Psoas muscle (tissue), 7 donors: ENCODE measurements at regions not wholly inside any gene's neighbourhood (a gene's known extent, or its start where the extent isn't known, plus 50 kb on each side); places are given as distances from the start of the nearest gene placed in this dataset.

Source experiments
- ATAC-seq, 4 donors: fragments of 200-7000 bp; cut with Tn5 transposase; one replicate each; pipeline ENCODE4 v1.9.1; 2020; ENCODE audit warnings: moderate library complexity in 3 of 4, mild to moderate bottlenecking in 2 of 4
- DNase-seq, 2 donors: peaks; one replicate each; pipeline ENCODE4 v3.0.0-alpha.2; 2020
- H3K27ac ChIP-seq: fragments of 200-600 bp; one replicate; pipeline ENCODE4 v1.8.0; 2022
- H3K27me3 ChIP-seq, 3 donors: fragments of 200-600 bp in 1 of 3; one replicate each; pipeline versions ENCODE4 v1.6.1 to v1.8.0; 2013 to 2022; ENCODE audit warnings: low read length in 2 of 3, mild to moderate bottlenecking in 2 of 3, moderate library complexity in 1 of 3; ENCODE audit not compliant: insufficient read depth in 3 of 3
- H3K36me3 ChIP-seq, 2 donors: fragments of 200-600 bp in 1 of 2; one replicate each; pipeline versions ENCODE4 v1.6.1 to v1.8.0; 2013 to 2022; ENCODE audit warnings: low read depth in 1 of 2, mild to moderate bottlenecking in 1 of 2, moderate library complexity in 1 of 2; ENCODE audit not compliant: insufficient read depth in 1 of 2
- H3K4me1 ChIP-seq: fragments of 200-600 bp; one replicate; pipeline ENCODE4 v1.8.0; 2022
- H3K4me3 ChIP-seq: fragments of 200-600 bp; one replicate; pipeline ENCODE4 v1.8.0; 2022; ENCODE audit warnings: mild to moderate bottlenecking
- H3K9me3 ChIP-seq: fragments of 200-600 bp; one replicate; pipeline ENCODE4 v1.8.0; 2022
- CTCF ChIP-seq: fragments of 200-600 bp; IDR thresholded peaks from one replicate; pipeline ENCODE4 v1.8.0; 2022; ENCODE audit warnings: antibody characterized with exemption
- WGBS, 3 donors: extraction: QIAGEN DNeasy Blood & Tissue Kit; methylation state at CpG; one replicate each; pipeline versions ENCODE4 v1.1.6 to v1.1.7; 2013; 5-methylcytosine and 5-hydroxymethylcytosine counted together
- intact Hi-C, 2 donors: fragments of 100-400 bp; cut with DNase I; formaldehyde crosslinking; loops; one replicate each; pipeline versions ENCODE4 v1.11.0 to v1.14.2; 2022
- donor health status: healthy with polysubstance abuse.
- donor health status: DM: no; HTN: no; CAD: no; lungs with moderate emphysema.
- donor health status: Bipolar disorder and iron deficiency.
- donor health status: healthy.
- donor health status: DM: yes; HTN: yes; CAD: no.
- donor health status: DM: no; HTN: no; CAD: no.
- donor health status: DM: yes; HTN: yes; CAD: no.

GRCh38 chr16:65218348-65218747 is 96.5 kb upstream of the CDH11 start:
- Histone ChIP-seq H3K36me3 (no peaks in the 10 kb centered on the region), H3K27me3 (no peaks in the 10 kb centered on the region), H3K9me3 (no peaks in the 10 kb centered on the region), H3K4me3 (no peak overlapping the region), H3K27ac (no peak overlapping the region), H3K4me1 (no peaks in the 10 kb centered on the region)
- TF ChIP-seq CTCF = no peak
- intact Hi-C loops = no loop called here
- DNase-seq = no peak
- WGBS, 3 donors = 68 to 81% (median 76%) methylated on average over 3 of the region's 3 CpGs
- no peak for ATAC-seq

DNA sequence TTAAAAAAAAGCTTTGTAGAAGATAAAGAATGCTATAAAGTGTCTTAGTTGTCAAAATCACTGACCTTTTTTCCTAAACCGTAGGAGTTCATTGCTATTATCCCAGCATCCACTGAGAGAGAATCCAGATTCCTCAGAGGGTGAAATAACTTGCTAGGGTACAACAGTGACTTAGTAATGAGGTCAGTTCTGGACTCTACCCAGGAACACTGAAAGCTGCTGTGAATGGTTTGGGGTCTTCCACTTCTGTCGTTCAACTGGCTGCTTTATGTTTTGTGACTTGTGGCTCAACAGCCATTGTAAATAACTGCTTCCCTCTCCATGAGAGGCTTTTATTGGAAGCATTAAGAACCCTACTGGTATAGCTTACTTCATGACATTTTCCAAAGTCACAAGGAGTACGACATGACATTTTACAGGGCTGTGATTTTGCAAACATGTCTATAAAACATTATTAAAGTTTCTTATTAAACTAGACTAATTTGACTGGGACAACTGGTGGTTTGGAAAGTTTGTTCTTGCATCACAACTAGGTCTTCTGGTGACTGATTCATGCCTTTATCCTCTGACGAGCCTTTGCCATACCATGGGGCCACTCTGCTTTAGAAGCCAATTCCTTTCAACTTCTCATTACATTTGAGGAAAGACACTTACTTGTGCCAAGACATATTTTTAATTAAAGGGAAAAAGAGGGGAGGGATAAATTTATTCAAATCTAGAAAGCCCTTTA is 92.2 kb upstream of the CDH11 start:
- Histone ChIP-seq H3K4me1 (no peaks in the 10 kb centered on the region), H3K27ac (no peak overlapping the region), H3K36me3 (no peaks in the 10 kb centered on the region), H3K9me3 (no peaks in the 10 kb centered on the region), H3K27me3 (no peaks in the 10 kb centered on the region), H3K4me3 (no peak overlapping the region)
- DNase-seq = no peak
- no peak for ATAC-seq
- 48 to 62% (median 61%) methylated on average over 4 of the region's 4 CpGs for WGBS, 3 donors
- no peak for TF ChIP-seq CTCF
- intact Hi-C loops = no loop called here

- ATAC-seq = no peak
- no peak overlapping the region for H3K27ac ChIP-seq
- no peak overlapping the region for H3K4me3 ChIP-seq
- WGBS, 3 donors = 73 to 87% (median 80%) methylated on average over 5 of the region's 5 CpGs
- no peaks in the 10 kb centered on the region for H3K4me1 ChIP-seq
- DNase-seq = no peak
- intact Hi-C loops = no loop called here
- no peaks in the 10 kb centered on the region for H3K27me3 ChIP-seq
- H3K9me3 ChIP-seq = no peaks in the 10 kb centered on the region
- H3K36me3 ChIP-seq = no peaks in the 10 kb centered on the region
- TF ChIP-seq CTCF = no peak
Measured at GRCh38 chr16:65212791-65213190, 90.9 kb upstream of the CDH11 start.

DNA sequence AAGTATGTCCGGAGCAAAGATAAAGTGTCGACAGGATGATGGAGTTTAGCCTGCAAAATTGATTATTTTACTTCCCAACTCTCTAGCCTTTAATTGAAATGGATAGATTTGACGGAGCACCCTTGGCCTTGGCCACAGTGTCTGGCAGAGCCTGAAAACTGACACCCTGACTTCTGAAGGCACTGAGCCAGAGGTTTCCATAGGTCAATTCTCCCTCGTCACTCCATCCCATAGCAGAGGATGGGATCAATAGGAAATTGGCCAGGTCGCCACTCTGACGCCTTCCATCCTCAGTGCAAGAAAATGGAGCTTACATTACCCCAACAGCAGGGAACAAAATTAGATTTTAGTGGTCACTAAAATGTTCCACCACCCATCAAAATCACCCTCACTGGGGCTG is 90.4 kb upstream of the CDH11 start:
- WGBS, 3 donors = 54 to 61% (median 60%) methylated on average over 6 of the region's 6 CpGs
- no peak for TF ChIP-seq CTCF
- Histone ChIP-seq H3K4me1 (no peaks in the 10 kb centered on the region), H3K27me3 (no peaks in the 10 kb centered on the region), H3K27ac (no peak overlapping the region), H3K4me3 (no peak overlapping the region), H3K36me3 (no peaks in the 10 kb centered on the region), H3K9me3 (no peaks in the 10 kb centered on the region)
- ATAC-seq (no peak), DNase-seq (no peak)
- intact Hi-C loops = no loop called here

- no peak overlapping the region for H3K4me3 ChIP-seq
Measured at GRCh38 chr16:65202461-65202860, 80.6 kb upstream of the CDH11 start.

More at GRCh38 chr16:65202461-65202860, 80.6 kb upstream of the CDH11 start:
- 90 to 98% (median 92%) methylated on average over 1 of the region's 1 CpG for WGBS, 3 donors
- no peaks in the 10 kb centered on the region for H3K36me3 ChIP-seq
- TF ChIP-seq CTCF = no peak
- DNase-seq (no peak), ATAC-seq (no peak)
- H3K27ac ChIP-seq = no peak overlapping the region
- H3K9me3 ChIP-seq = no peaks in the 10 kb centered on the region
- H3K4me1 ChIP-seq = no peaks in the 10 kb centered on the region
- intact Hi-C loops = no loop called here
- no peaks in the 10 kb centered on the region for H3K27me3 ChIP-seq
